Stimulated activated CD8-positive, alpha-beta memory T cell treated with anti-CD3 and anti-CD28 coated beads, Interleukin-4, amount 100 ng/mL, for 1 hour (primary cell): ENCODE measurements at regions not wholly inside any gene's neighbourhood (a gene's known extent, or its start where the extent isn't known, plus 50 kb on each side); places are given as distances from the start of the nearest gene placed in this dataset.
"Not testable (repeated sequence)": the region's sequence is repeated elsewhere in the genome, so short reads cannot be mapped to it uniquely, and the experiment has no call there.

Source experiments
- DNase-seq, 2 donors: peaks; one replicate each; pipeline ENCODE4 v3.0.0-alpha.2; 2020; ENCODE audit warnings: low read depth in 2 of 2, low spot score in 1 of 2

- not testable (repeated sequence) for DNase-seq
Measured at GRCh38 chr1:228796945-228797344, 61.7 kb downstream of the RHOU start.

GRCh38 chr1:228798035-228798434 is 62.8 kb downstream of the RHOU start:
- DNase-seq: no peak

GRCh38 chr1:228798548-228798947 is 63.3 kb downstream of the RHOU start:
- no peak for DNase-seq

- DNase-seq: no peak
Measured at GRCh38 chr1:228799924-228800323, 64.6 kb downstream of the RHOU start.

GRCh38 chr1:228801068-228801467 is 65.8 kb downstream of the RHOU start:
- no peak for DNase-seq

GRCh38 chr1:228802386-228803220 is 67.3 kb downstream of the RHOU start:
- no peak for DNase-seq

GRCh38 chr1:228803421-228803820 is 68.1 kb downstream of the RHOU start:
- no peak for DNase-seq

- no peak for DNase-seq
Measured at GRCh38 chr1:228804173-228804572, 68.9 kb downstream of the RHOU start.

- DNase-seq: no peak
Measured at GRCh38 chr1:228804640-228805413, 69.5 kb downstream of the RHOU start.

- no peak for DNase-seq
Measured at GRCh38 chr1:228807904-228808605, 72.8 kb downstream of the RHOU start.

- no peak for DNase-seq
Measured at GRCh38 chr1:228809621-228810394, 74.5 kb downstream of the RHOU start.

- DNase-seq: no peak
Measured at GRCh38 chr1:228810395-228810758, 75.1 kb downstream of the RHOU start.

GRCh38 chr1:228810878-228811711 is 75.8 kb downstream of the RHOU start:
- DNase-seq: no peak

- no peak for DNase-seq
Measured at GRCh38 chr1:228811712-228812305, 76.5 kb downstream of the RHOU start.

- DNase-seq: no peak
Measured at GRCh38 chr1:228812961-228813360, 77.7 kb downstream of the RHOU start.

GRCh38 chr1:228814176-228814575 is 78.9 kb downstream of the RHOU start:
- no peak for DNase-seq

- DNase-seq: no peak
Measured at GRCh38 chr1:228818296-228818695, 83.0 kb downstream of the RHOU start.

GRCh38 chr1:228818928-228819630 is 83.8 kb downstream of the RHOU start:
- no peak for DNase-seq

- no peak for DNase-seq
Measured at GRCh38 chr1:228821252-228821651, 86.0 kb downstream of the RHOU start.
